MCF 10A (cell line): ENCODE measurements at regions not wholly inside any gene's neighbourhood (a gene's known extent, or its start where the extent isn't known, plus 50 kb on each side); places are given as distances from the start of the nearest gene placed in this dataset.
"Not testable (repeated sequence)": the region's sequence is repeated elsewhere in the genome, so short reads cannot be mapped to it uniquely, and the experiment has no call there.

Source experiments
- BruUV-seq: library from RNA; stranded (reverse); fragments of 400-500 nt; replicated peaks from 2 replicates; lab custom pipeline; 2021; lab: Mats Ljungman, UMichigan
- CTCF ChIA-PET: fragments of 300-600 bp; sonication (Branson Sonifier 250); formaldehyde crosslinking; extraction: SDS; loops from one replicate; lab custom pipeline; 2021; ENCODE audit warnings: antibody characterized with exemption, inconsistent platforms; lab: Yijun Ruan, JAX
- POLR2A ChIA-PET: fragments of 300-600, 350-650 bp; sonication (Branson Sonifier 250); formaldehyde crosslinking; extraction: SDS; loops from one replicate; lab custom pipeline; 2020; ENCODE audit warnings: antibody characterized with exemption, inconsistent platforms; lab: Yijun Ruan, JAX
- DNase-seq: peaks from one replicate; pipeline ENCODE4 v3.0.0-alpha.2; 2018; ENCODE audit not compliant: unreplicated experiment
- H3K27ac Mint-ChIP-seq: one replicate; pipeline ENCODE4 v1.8.0; 2022; ENCODE audit warnings: mild to moderate bottlenecking, low read depth, mixed read lengths; ENCODE audit not compliant: unreplicated experiment
- H3K27me3 Mint-ChIP-seq: one replicate; pipeline ENCODE4 v1.8.0; 2022; ENCODE audit warnings: mixed read lengths; ENCODE audit not compliant: insufficient read depth, unreplicated experiment
- H3K36me3 Mint-ChIP-seq: one replicate; pipeline ENCODE4 v1.8.0; 2022; ENCODE audit warnings: mild to moderate bottlenecking, moderate library complexity, mixed read lengths; ENCODE audit not compliant: insufficient read depth, unreplicated experiment
- H3K4me1 Mint-ChIP-seq: one replicate; pipeline ENCODE4 v1.8.0; 2022; ENCODE audit warnings: mixed read lengths; ENCODE audit not compliant: insufficient read depth, unreplicated experiment
- H3K4me3 Mint-ChIP-seq: one replicate; pipeline ENCODE4 v1.8.0; 2022; ENCODE audit warnings: mild to moderate bottlenecking, moderate library complexity, mixed read lengths; ENCODE audit not compliant: unreplicated experiment
- H3K9me3 Mint-ChIP-seq: one replicate; pipeline ENCODE4 v1.8.0; 2022; ENCODE audit warnings: mixed read lengths; ENCODE audit not compliant: unreplicated experiment
- CTCF ChIP-seq: fragments of 200-600 bp; IDR thresholded peaks from one replicate; pipeline ENCODE4 v1.8.0; 2022; ENCODE audit warnings: antibody characterized with exemption, mild to moderate bottlenecking; ENCODE audit not compliant: unreplicated experiment
- intact Hi-C: fragments of 100-400 bp; cut with micrococcal nuclease; formaldehyde crosslinking; loops from 2 replicates; pipeline ENCODE4 v1.14.1; 2022

GRCh38 chrX:30144971-30145731 lies 70.2 kb upstream of the MAGEB2 start:
- Mint-ChIP-seq H3K4me3 (no peak overlapping the region), H3K4me1 (no peaks in the 10 kb centered on the region), H3K27ac (no peak overlapping the region), H3K9me3 (no peaks in the 10 kb centered on the region), H3K36me3 (peaks cover under 1% of the 10 kb centered on the region), H3K27me3 (peaks cover 18% of the 10 kb centered on the region)
- no peak for DNase-seq
- BruUV-seq: no TSS peak
- intact Hi-C loops: loop anchor here (5.0 kb wide), 2 partner anchors 132 to 342 kb away; no protein-coding TSS in a partner anchor
- no peak for TF ChIP-seq CTCF
- ChIA-PET CTCF (interaction anchor here (1.0 kb wide), 1 partner anchor 51 kb away, joined by 3 read pairs; no protein-coding TSS in a partner anchor), POLR2A (no interaction called here)

- no peak for DNase-seq
- no peak for TF ChIP-seq CTCF
- intact Hi-C loops: no loop called here
- no peak overlapping the region for H3K27ac Mint-ChIP-seq
- ChIA-PET CTCF (interaction anchor here (0.6 kb wide), 1 partner anchor 298 kb away, joined by 3 read pairs; no protein-coding TSS in a partner anchor), POLR2A (no interaction called here)
- H3K4me3 Mint-ChIP-seq: no peak overlapping the region
- BruUV-seq: no TSS peak
- H3K27me3 Mint-ChIP-seq: peaks cover 20% of the 10 kb centered on the region
- H3K9me3 Mint-ChIP-seq: no peaks in the 10 kb centered on the region
- no peaks in the 10 kb centered on the region for H3K36me3 Mint-ChIP-seq
- H3K4me1 Mint-ChIP-seq: peaks cover 6% of the 10 kb centered on the region
These were observed 67.2 kb upstream of the MAGEB2 start for GRCh38 chrX:30147996-30148643.

GRCh38 chrX:30149206-30149605 lies 66.2 kb upstream of the MAGEB2 start:
- H3K9me3 Mint-ChIP-seq, POLR2A ChIA-PET, CTCF ChIA-PET, BruUV-seq, H3K36me3 Mint-ChIP-seq, DNase-seq, H3K4me3 Mint-ChIP-seq, intact Hi-C loops, H3K27ac Mint-ChIP-seq: not testable (repeated sequence)
- Mint-ChIP-seq H3K4me1 (peaks cover 13% of the 10 kb centered on the region), H3K27me3 (peaks cover 25% of the 10 kb centered on the region)

- no peaks in the 10 kb centered on the region for H3K9me3 Mint-ChIP-seq
These were observed 65.0 kb upstream of the MAGEB2 start for GRCh38 chrX:30150196-30150895.

More at GRCh38 chrX:30150196-30150895, 65.0 kb upstream of the MAGEB2 start:
- peak; percentile 26 for DNase-seq
- POLR2A ChIA-PET: no interaction called here
- no TSS peak for BruUV-seq
- CTCF ChIA-PET: no interaction called here
- H3K4me1 Mint-ChIP-seq: peaks cover 13% of the 10 kb centered on the region
- no peak overlapping the region for H3K27ac Mint-ChIP-seq
- H3K27me3 Mint-ChIP-seq: peaks cover 14% of the 10 kb centered on the region
- H3K36me3 Mint-ChIP-seq: no peaks in the 10 kb centered on the region
- TF ChIP-seq CTCF: no peak
- intact Hi-C loops: no loop called here
- no peak overlapping the region for H3K4me3 Mint-ChIP-seq
